ENCODE measurements at regions not wholly inside any gene's neighbourhood (a gene's known extent, or its start where the extent isn't known, plus 50 kb on each side); places are given as distances from the start of the nearest gene placed in this dataset.

- H3K36me3 ChIP-seq (ENCODE audit: control insufficient read depth, insufficient read depth, low read length), result no peaks in the 10 kb centered on the region
- intact Hi-C loops (cut with micrococcal nuclease), result no loop called here
- no peaks in the 10 kb centered on the region for H3K4me1 Mint-ChIP-seq
- H3K27me3 Mint-ChIP-seq (ENCODE audit: low read depth in 2 of 2), result no peaks in the 10 kb centered on the region
- no peaks in the 10 kb centered on the region for H3K36me3 Mint-ChIP-seq
- 63% methylated on average over 1 of the region's 3 CpGs for WGBS (ENCODE audit: insufficient coverage)
- peaks cover 5% of the 10 kb centered on the region for H3K9me3 ChIP-seq (ENCODE audit: control insufficient read depth, insufficient read depth, low read length)
- TF ChIP-seq, protein P1, sequence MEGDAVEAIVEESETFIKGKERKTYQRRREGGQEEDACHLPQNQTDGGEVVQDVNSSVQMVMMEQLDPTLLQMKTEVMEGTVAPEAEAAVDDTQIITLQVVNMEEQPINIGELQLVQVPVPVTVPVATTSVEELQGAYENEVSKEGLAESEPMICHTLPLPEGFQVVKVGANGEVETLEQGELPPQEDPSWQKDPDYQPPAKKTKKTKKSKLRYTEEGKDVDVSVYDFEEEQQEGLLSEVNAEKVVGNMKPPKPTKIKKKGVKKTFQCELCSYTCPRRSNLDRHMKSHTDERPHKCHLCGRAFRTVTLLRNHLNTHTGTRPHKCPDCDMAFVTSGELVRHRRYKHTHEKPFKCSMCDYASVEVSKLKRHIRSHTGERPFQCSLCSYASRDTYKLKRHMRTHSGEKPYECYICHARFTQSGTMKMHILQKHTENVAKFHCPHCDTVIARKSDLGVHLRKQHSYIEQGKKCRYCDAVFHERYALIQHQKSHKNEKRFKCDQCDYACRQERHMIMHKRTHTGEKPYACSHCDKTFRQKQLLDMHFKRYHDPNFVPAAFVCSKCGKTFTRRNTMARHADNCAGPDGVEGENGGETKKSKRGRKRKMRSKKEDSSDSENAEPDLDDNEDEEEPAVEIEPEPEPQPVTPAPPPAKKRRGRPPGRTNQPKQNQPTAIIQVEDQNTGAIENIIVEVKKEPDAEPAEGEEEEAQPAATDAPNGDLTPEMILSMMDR (IDR thresholded peaks at IDR 0.05), result no peak
- peaks cover 7 to 11% of the 10 kb centered on the region in 2 donors for H3K9me3 Mint-ChIP-seq
- DNase-seq, result no peak
- no peaks in the 10 kb centered on the region for H3K4me1 ChIP-seq (ENCODE audit: control insufficient read depth, insufficient read depth, low read length)
- H3K4me3 ChIP-seq (ENCODE audit: low read length), result no peak overlapping the region
- ATAC-seq, result no peak
- H3K4me3 Mint-ChIP-seq, result no peak overlapping the region
- no peaks in the 10 kb centered on the region for H3K27me3 ChIP-seq (ENCODE audit: control insufficient read depth, insufficient read depth, low read length)
- H3K27ac ChIP-seq (ENCODE audit: low read length), result no peak overlapping the region
- H3K27ac Mint-ChIP-seq, result no peak overlapping the region
These were observed 236.9 kb upstream of the PRR20A start for GRCh38 chr13:56903710-56904282.

DNA sequence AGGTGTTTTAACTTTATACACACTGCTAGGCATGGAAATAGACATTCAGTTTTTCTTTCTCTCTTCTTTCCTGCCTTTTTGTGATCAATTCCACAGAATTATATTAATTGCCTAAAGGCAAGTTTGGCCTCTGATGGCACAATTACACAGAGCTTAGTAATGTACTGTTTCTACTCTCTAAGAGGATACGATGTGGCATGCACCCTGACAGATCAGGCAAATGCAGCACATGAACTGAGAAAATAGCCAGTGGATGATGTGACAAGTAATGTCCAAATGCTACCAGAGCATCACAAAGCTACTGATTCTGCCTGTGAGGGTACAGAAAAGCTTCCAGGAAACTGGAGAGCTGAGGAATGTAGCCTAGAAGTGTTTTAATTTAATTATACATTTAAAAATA is 233.8 kb upstream of the PRR20A start:
- intact Hi-C loops (cut with micrococcal nuclease), result no loop called here
- H3K9me3 Mint-ChIP-seq, result peaks cover 5 to 8% of the 10 kb centered on the region in 2 donors

DNA sequence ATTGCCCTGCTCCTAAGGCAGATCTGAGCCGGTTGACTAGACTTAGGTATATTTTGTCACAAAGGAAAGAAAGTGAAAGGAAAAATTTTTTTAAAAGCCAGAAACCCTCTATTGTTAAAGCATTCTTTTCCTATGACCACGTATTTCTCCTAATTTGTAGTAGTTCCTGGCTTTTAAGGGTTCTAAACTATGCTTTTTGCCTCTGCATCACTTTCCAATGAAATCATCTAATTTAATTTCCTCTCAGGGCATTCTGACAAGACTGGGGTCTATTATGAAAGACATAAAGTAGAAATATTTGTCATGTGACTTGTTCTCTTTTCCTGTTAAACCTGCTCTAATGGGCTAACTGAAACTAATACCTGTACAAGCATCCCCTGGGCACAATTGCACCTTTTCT is 233.0 kb upstream of the PRR20A start:
- no peaks in the 10 kb centered on the region for H3K27me3 Mint-ChIP-seq (ENCODE audit: low read depth in 2 of 2)
- Histone ChIP-seq H3K27me3 (ENCODE audit: control insufficient read depth, insufficient read depth, low read length) (no peaks in the 10 kb centered on the region), H3K36me3 (ENCODE audit: control insufficient read depth, insufficient read depth, low read length) (no peaks in the 10 kb centered on the region), H3K9me3 (ENCODE audit: control insufficient read depth, insufficient read depth, low read length) (peaks cover 10% of the 10 kb centered on the region), H3K27ac (ENCODE audit: low read length) (no peak overlapping the region), H3K4me3 (ENCODE audit: low read length) (no peak overlapping the region), H3K4me1 (ENCODE audit: control insufficient read depth, insufficient read depth, low read length) (no peaks in the 10 kb centered on the region)
- H3K27ac Mint-ChIP-seq, result no peak overlapping the region
- H3K4me3 Mint-ChIP-seq, result no peak overlapping the region
- DNase-seq, result no peak
- ATAC-seq, result no peak
- no peaks in the 10 kb centered on the region for H3K36me3 Mint-ChIP-seq
- 67% methylated on average over 1 of the region's 2 CpGs for WGBS (ENCODE audit: insufficient coverage)
- H3K4me1 Mint-ChIP-seq, result no peaks in the 10 kb centered on the region
- TF ChIP-seq, protein P1 (IDR thresholded peaks at IDR 0.05), result no peak
- intact Hi-C loops (cut with micrococcal nuclease), result no loop called here
- peaks cover 8 to 13% of the 10 kb centered on the region in 2 donors for H3K9me3 Mint-ChIP-seq

More for the DNA sequence above, 233.8 kb upstream of the PRR20A start:
- WGBS (ENCODE audit: insufficient coverage), result 100% methylated on average over 1 of the region's 1 CpG
- ATAC-seq (no peak), DNase-seq (no peak)
- no peaks in the 10 kb centered on the region for H3K36me3 ChIP-seq (ENCODE audit: control insufficient read depth, insufficient read depth, low read length)
- H3K4me1 ChIP-seq (ENCODE audit: control insufficient read depth, insufficient read depth, low read length), result no peaks in the 10 kb centered on the region
- no peak overlapping the region for H3K4me3 ChIP-seq (ENCODE audit: low read length)
- H3K27me3 ChIP-seq (ENCODE audit: control insufficient read depth, insufficient read depth, low read length), result no peaks in the 10 kb centered on the region
- no peak overlapping the region for H3K27ac ChIP-seq (ENCODE audit: low read length)
- peaks cover 15% of the 10 kb centered on the region for H3K9me3 ChIP-seq (ENCODE audit: control insufficient read depth, insufficient read depth, low read length)
- Mint-ChIP-seq H3K4me3 (no peak overlapping the region), H3K4me1 (no peaks in the 10 kb centered on the region), H3K36me3 (no peaks in the 10 kb centered on the region), H3K27ac (no peak overlapping the region), H3K27me3 (ENCODE audit: low read depth in 2 of 2) (no peaks in the 10 kb centered on the region)
- TF ChIP-seq, protein P1 (IDR thresholded peaks at IDR 0.05), result no peak
